C4-2B (cell line): ENCODE measurements at regions not wholly inside any gene's neighbourhood (a gene's known extent, or its start where the extent isn't known, plus 50 kb on each side); places are given as distances from the start of the nearest gene placed in this dataset.

Source experiments
- ZFX ChIP-seq: fragments of 450-650 bp; IDR thresholded peaks from 2 replicates; pipeline ENCODE4 v1.6.1; 2017
- TF ChIP-seq, protein P1 (sequence below): fragments of 450-650 bp; conservative IDR thresholded peaks from 2 replicates; pipeline ENCODE4 v1.5.1; 2017; ENCODE audit warnings: mild to moderate bottlenecking

DNA sequence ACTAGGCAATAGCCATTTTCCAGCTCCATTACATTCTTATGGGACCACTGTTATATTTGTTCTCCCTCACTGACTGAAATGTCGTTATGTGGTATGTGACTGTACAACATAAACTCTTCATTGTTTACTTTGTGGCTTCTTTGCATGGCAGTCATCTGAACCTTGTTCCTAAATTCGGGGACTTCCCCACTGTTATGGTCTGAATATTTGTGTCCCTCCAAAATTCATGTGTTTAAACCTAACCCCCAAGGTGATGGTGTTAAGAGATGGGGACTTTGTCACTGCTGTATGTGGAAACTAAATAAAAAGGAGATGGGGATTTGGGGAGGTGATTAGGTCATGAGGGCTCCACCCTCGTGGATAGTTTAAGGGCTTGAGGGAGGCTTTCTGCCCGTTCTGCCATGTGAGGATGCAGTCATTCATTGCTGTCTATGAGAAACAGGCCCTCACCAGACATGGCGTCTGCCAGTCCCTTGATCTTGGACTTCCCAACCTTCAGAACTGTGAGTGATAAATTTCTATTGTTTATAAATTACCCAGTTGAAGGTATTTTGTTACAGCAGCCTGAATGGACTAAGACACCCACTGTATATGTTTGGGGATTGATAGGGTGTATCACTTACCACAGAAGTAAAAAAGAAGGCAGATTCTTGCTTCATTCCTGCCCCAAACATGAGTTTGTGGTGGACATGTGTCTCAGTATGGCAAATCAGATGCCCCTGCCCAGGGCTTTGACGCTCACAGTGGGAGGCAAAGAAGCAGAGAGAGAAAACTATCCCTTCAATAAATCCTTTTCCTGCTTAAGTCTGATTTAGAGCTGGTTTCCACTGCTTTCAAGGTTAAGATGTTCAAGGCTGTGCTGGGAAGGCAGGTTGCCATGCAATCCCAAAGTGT is 138.0 kb upstream of the UBE2E1 start:
- TF ChIP-seq, protein P1, sequence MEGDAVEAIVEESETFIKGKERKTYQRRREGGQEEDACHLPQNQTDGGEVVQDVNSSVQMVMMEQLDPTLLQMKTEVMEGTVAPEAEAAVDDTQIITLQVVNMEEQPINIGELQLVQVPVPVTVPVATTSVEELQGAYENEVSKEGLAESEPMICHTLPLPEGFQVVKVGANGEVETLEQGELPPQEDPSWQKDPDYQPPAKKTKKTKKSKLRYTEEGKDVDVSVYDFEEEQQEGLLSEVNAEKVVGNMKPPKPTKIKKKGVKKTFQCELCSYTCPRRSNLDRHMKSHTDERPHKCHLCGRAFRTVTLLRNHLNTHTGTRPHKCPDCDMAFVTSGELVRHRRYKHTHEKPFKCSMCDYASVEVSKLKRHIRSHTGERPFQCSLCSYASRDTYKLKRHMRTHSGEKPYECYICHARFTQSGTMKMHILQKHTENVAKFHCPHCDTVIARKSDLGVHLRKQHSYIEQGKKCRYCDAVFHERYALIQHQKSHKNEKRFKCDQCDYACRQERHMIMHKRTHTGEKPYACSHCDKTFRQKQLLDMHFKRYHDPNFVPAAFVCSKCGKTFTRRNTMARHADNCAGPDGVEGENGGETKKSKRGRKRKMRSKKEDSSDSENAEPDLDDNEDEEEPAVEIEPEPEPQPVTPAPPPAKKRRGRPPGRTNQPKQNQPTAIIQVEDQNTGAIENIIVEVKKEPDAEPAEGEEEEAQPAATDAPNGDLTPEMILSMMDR: no peak
- no peak for TF ChIP-seq ZFX
